Heart right ventricle (tissue), 16 donors: ENCODE measurements at regions not wholly inside any gene's neighbourhood (a gene's known extent, or its start where the extent isn't known, plus 50 kb on each side); places are given as distances from the start of the nearest gene placed in this dataset.

ENCODE experiments used
- ATAC-seq, 8 donors: fragments of 200-7000 bp; cut with Tn5 transposase; one replicate each; pipeline ENCODE4 v1.9.1; 2020; ENCODE audit warnings: mild to moderate bottlenecking in 8 of 8, moderate library complexity in 8 of 8, moderate number of reproducible peaks in 1 of 8
- DNase-seq, 2 donors: peaks; one replicate each; pipeline ENCODE4 v3.0.0-alpha.2; 2020
- H3K27ac ChIP-seq, 10 donors: fragments of 200-600 bp; sonication (generic) in 2 of 10; one replicate each; pipeline versions ENCODE4 v1.5.0 to v1.8.0; 2020 to 2022; ENCODE audit warnings: mild to moderate bottlenecking in 3 of 10
- H3K27me3 ChIP-seq, 7 donors: fragments of 200-600 bp; one replicate each; pipeline ENCODE4 v1.8.0; 2021 to 2022; ENCODE audit warnings: mild to moderate bottlenecking in 2 of 7
- H3K36me3 ChIP-seq, 9 donors: fragments of 200-600 bp; sonication (generic) in 1 of 9; one replicate each; pipeline versions ENCODE4 v1.5.0 to v1.8.0; 2020 to 2022; ENCODE audit warnings: mild to moderate bottlenecking in 2 of 9
- H3K4me1 ChIP-seq, 9 donors: fragments of 200-600 bp; sonication (generic) in 1 of 9; one replicate each; pipeline versions ENCODE4 v1.5.0 to v1.8.0; 2020 to 2022; ENCODE audit warnings: mild to moderate bottlenecking in 4 of 9
- H3K4me3 ChIP-seq, 10 donors: fragments of 200-600 bp; sonication (generic) in 2 of 10; one replicate each; pipeline versions ENCODE4 v1.5.0 to v1.8.0; 2020 to 2022; ENCODE audit warnings: mild to moderate bottlenecking in 7 of 10, moderate library complexity in 2 of 10
- H3K9me3 ChIP-seq, 11 donors: fragments of 200-600 bp in 10 of 11; sonication (generic) in 2 of 11; one replicate each; pipeline versions ENCODE4 v1.5.0 to v1.8.0; 2013 to 2022; ENCODE audit warnings: mild to moderate bottlenecking in 2 of 11, control low read depth in 1 of 11, moderate library complexity in 1 of 11
- WGBS, 2 donors: extraction: QIAGEN DNeasy Blood & Tissue Kit; methylation state at CpG; one replicate each; pipeline ENCODE4 v1.1.7; 2013; ENCODE audit warnings: inconsistent platforms in 1 of 2; 5-methylcytosine and 5-hydroxymethylcytosine counted together
- intact Hi-C, 10 donors: fragments of 100-400 bp; cut with DNase I; formaldehyde crosslinking; loops; one replicate each; pipeline versions ENCODE4 v1.11.1 to v1.14.2; 2022
- TF ChIP-seq, protein P1 (sequence below), 9 donors: fragments of 200-600 bp; sonication (generic) in 2 of 9; IDR thresholded peaks; one replicate each; pipeline versions ENCODE4 v1.5.0 to v1.8.0; 2021 to 2022; ENCODE audit warnings: antibody characterized with exemption in 9 of 9, mild to moderate bottlenecking in 5 of 9, moderate library complexity in 1 of 9
- donor health status: Arrhythmogenic right ventricular cardiomyopathy.
- donor health status: ischemic (EF 13 %, LVEDD 7.1; RV severe dilation, severe dysfunction).
- donor health status: healthy with polysubstance abuse.
- donor health status: DM: no; HTN: yes; CAD: no.
- donor health status: DM: no; HTN: no; CAD: no.
- donor health status: ischemic (EF 25% LVEDD 6.9; RV normal size, moderate dysfunction).
- donor health status: ischemic (EF 25% LVEDD 5.7; RV mildly dilated, moderate dysfunction).
- donor health status: healthy.
- donor health status: DM: yes; HTN: yes; CAD: no.
- donor health status: Ischemic cardiomyopathy.
- donor health status: ischemic (EF 35%, LVEDD 5.7; RV mildly dilated, moderate dysfunction).
- donor health status: nonischemic (EF 11% LVEDD 7.7; RV severe dilation, severe dysfunction).
- donor health status: DM: yes; HTN: yes; CAD: no.
- donor health status: PGD.
- donor health status: ischemic (EF 29% LVEDD 5.4; RV normal size, mild dysfunction).
- donor health status: nonischemic (EF 23%, LVEDD 6.1; RV moderate dilation, normal function).

GRCh38 chr12:91643763-91644162 lies 461.1 kb upstream of the DCN start:
- TF ChIP-seq, protein P1, sequence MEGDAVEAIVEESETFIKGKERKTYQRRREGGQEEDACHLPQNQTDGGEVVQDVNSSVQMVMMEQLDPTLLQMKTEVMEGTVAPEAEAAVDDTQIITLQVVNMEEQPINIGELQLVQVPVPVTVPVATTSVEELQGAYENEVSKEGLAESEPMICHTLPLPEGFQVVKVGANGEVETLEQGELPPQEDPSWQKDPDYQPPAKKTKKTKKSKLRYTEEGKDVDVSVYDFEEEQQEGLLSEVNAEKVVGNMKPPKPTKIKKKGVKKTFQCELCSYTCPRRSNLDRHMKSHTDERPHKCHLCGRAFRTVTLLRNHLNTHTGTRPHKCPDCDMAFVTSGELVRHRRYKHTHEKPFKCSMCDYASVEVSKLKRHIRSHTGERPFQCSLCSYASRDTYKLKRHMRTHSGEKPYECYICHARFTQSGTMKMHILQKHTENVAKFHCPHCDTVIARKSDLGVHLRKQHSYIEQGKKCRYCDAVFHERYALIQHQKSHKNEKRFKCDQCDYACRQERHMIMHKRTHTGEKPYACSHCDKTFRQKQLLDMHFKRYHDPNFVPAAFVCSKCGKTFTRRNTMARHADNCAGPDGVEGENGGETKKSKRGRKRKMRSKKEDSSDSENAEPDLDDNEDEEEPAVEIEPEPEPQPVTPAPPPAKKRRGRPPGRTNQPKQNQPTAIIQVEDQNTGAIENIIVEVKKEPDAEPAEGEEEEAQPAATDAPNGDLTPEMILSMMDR (IDR thresholded peaks at IDR 0.05), result no peak
- 86 to 93% methylated on average over 2 of the region's 2 CpGs for WGBS, 2 donors
- Histone ChIP-seq H3K27me3 (no peaks in the 10 kb centered on the region), H3K4me1 (no peaks in the 10 kb centered on the region), H3K36me3 (no peaks in the 10 kb centered on the region), H3K4me3 (no peak overlapping the region), H3K9me3 (no peaks in the 10 kb centered on the region), H3K27ac (no peak overlapping the region)
- intact Hi-C loops, result no loop called here
- ATAC-seq, result no peak
- DNase-seq, result no peak

- no peak for ATAC-seq
- WGBS, 2 donors, result 83 to 89% methylated on average over 2 of the region's 2 CpGs
These were observed 457.4 kb upstream of the DCN start for GRCh38 chr12:91640021-91640420.

GRCh38 chr12:91639327-91639726 lies 456.7 kb upstream of the DCN start:
- TF ChIP-seq, protein P1 (IDR thresholded peaks at IDR 0.05), result no peak
- DNase-seq (no peak), ATAC-seq (no peak)
- Histone ChIP-seq H3K4me3 (no peak overlapping the region), H3K9me3 (no peaks in the 10 kb centered on the region), H3K27ac (no peak overlapping the region), H3K36me3 (no peaks in the 10 kb centered on the region), H3K27me3 (no peaks in the 10 kb centered on the region), H3K4me1 (peaks cover 0 to 3% (median 0%) of the 10 kb centered on the region in 9 donors)
- intact Hi-C loops, result no loop called here
- WGBS, 2 donors, result 80 to 92% methylated on average over 3 of the region's 3 CpGs

More at GRCh38 chr12:91640021-91640420, 457.4 kb upstream of the DCN start:
- intact Hi-C loops, result no loop called here
- Histone ChIP-seq H3K36me3 (no peaks in the 10 kb centered on the region), H3K9me3 (no peaks in the 10 kb centered on the region), H3K27me3 (no peaks in the 10 kb centered on the region), H3K4me1 (peaks cover 0 to 3% (median 0%) of the 10 kb centered on the region in 9 donors), H3K27ac (no peak overlapping the region), H3K4me3 (no peak overlapping the region)
- no peak for DNase-seq
- TF ChIP-seq, protein P1 (IDR thresholded peaks at IDR 0.05), result no peak

DNA sequence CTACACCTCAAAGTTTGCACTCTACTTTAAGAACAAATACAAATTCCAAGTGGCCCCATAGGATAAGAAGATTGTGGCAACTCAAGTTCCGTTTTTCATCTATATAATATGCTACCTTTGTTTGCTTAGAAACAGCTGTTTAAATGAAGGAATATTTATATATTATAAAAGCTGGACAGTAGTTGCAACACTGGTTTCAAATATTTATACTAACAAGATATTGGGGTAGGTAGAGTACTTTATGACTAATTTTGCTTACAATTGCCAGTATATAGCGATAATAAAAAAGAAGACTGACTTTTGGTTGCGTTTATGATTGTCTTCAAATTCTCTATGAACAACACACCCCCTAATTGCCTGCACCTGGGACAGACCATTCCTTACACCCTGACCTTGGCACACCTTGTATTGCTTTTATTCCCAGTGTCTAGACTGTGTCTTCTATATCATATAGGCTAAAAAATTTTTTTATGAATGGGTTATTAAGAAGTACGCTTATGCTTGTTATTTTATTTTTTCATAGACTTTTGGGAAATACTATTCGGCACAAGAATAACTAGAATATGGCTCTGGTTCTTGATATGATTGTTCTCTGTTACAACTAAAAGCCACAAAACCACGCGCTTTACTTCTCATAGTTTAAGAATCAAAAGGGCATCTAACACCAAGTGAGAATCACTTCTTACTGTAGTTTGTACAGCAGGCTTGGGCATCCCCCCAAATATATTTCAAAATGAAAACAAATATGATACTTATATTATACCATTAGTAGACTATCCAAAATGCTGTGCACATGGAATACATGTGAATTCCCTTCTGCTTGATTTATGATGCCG lies 455.4 kb upstream of the DCN start:
- TF ChIP-seq, protein P1 (IDR thresholded peaks at IDR 0.05), result no peak
- no peak overlapping the region for H3K27ac ChIP-seq
- ATAC-seq (no peak), DNase-seq (no peak)
- peaks cover 0 to 3% (median 0%) of the 10 kb centered on the region in 9 donors for H3K4me1 ChIP-seq
- H3K27me3 ChIP-seq, result no peaks in the 10 kb centered on the region
- no peaks in the 10 kb centered on the region for H3K36me3 ChIP-seq
- no peak overlapping the region for H3K4me3 ChIP-seq
- WGBS, 2 donors, result 95 to 96% methylated on average over 8 of the region's 8 CpGs
- intact Hi-C loops, result no loop called here
- no peaks in the 10 kb centered on the region for H3K9me3 ChIP-seq
